IMR-90 (cell line): ENCODE measurements at regions not wholly inside any gene's neighbourhood (a gene's known extent, or its start where the extent isn't known, plus 50 kb on each side); places are given as distances from the start of the nearest gene placed in this dataset.

Experiments used
- ATAC-seq: fragments of 200-7000 bp; cut with Tn5 transposase; 2 replicates; pipeline ENCODE4 v1.9.1; 2020; ENCODE audit warnings: low read depth, mild to moderate bottlenecking, moderate library complexity
- BruUV-seq: library from RNA; stranded (reverse); fragments of 400-500 nt; replicated peaks from 2 replicates; lab custom pipeline; 2021; lab: Mats Ljungman, UMichigan
- CTCF ChIA-PET: fragments of 300-600 bp; formaldehyde crosslinking; extraction: SDS; loops from one replicate; lab custom pipeline; 2021; ENCODE audit warnings: antibody characterized with exemption; lab: Yijun Ruan, JAX
- POLR2A ChIA-PET: fragments of 300-600 bp; sonication (Branson Sonifier 250); formaldehyde crosslinking; loops from one replicate; lab custom pipeline; 2022; ENCODE audit warnings: antibody characterized with exemption; ENCODE audit not compliant: unreplicated experiment; lab: Charles Lee
- DNase-seq: peaks from one replicate; pipeline ENCODE4 v3.0.0; 2013
- H2AFZ ChIP-seq: replicated peaks from 2 replicates; pipeline ENCODE3; 2013; ENCODE audit warnings: low read length, mild to moderate bottlenecking; ENCODE audit not compliant: poor library complexity
- H2AK5ac ChIP-seq: 2 replicates; pipeline ENCODE4 v1.6.1; 2013; ENCODE audit warnings: low read depth, low read length, inconsistent platforms
- H2AK9ac ChIP-seq: replicated peaks from 2 replicates; pipeline ENCODE3; 2013; ENCODE audit warnings: mild to moderate bottlenecking, low read depth, low read length, moderate library complexity; ENCODE audit not compliant: poor library complexity
- H2BK120ac ChIP-seq: 2 replicates; pipeline ENCODE4 v1.6.1; 2013; ENCODE audit warnings: low read depth, low read length, inconsistent platforms
- H2BK15ac ChIP-seq: 3 replicates; pipeline ENCODE4 v1.6.1; 2013; ENCODE audit warnings: low read depth, low read length, inconsistent platforms
- H2BK20ac ChIP-seq: 2 replicates; pipeline ENCODE4 v1.6.1; 2013; ENCODE audit warnings: low read depth, mild to moderate bottlenecking, inconsistent platforms, low read length, moderate library complexity
- H2BK5ac ChIP-seq: 2 replicates; pipeline ENCODE4 v1.6.1; 2013; ENCODE audit warnings: mild to moderate bottlenecking, low read depth, low read length, inconsistent platforms; ENCODE audit not compliant: poor library complexity, severe bottlenecking
- H3K14ac ChIP-seq: replicated peaks from 2 replicates; pipeline ENCODE4 v1.6.1; 2013; ENCODE audit warnings: low read depth, low read length, inconsistent platforms
- H3K18ac ChIP-seq: 2 replicates; pipeline ENCODE4 v1.6.1; 2013; ENCODE audit warnings: low read depth, low read length, control low read depth
- H3K23ac ChIP-seq: 2 replicates; pipeline ENCODE4 v1.6.1; 2013; ENCODE audit warnings: low read depth, low read length, inconsistent platforms
- H3K27ac ChIP-seq: 2 replicates; pipeline ENCODE4 v1.5.1; 2013; ENCODE audit warnings: mild to moderate bottlenecking, control low read depth, low read length; ENCODE audit not compliant: insufficient read depth
- H3K27me3 ChIP-seq: 2 replicates; pipeline ENCODE4 v1.6.1; 2013; ENCODE audit warnings: low read length; ENCODE audit not compliant: control insufficient read depth, insufficient read depth
- H3K36me3 ChIP-seq: 2 replicates; pipeline ENCODE4 v1.6.1; 2013; ENCODE audit warnings: low read length, mixed read lengths; ENCODE audit not compliant: control insufficient read depth, insufficient read depth
- H3K4ac ChIP-seq: 2 replicates; pipeline ENCODE4 v1.6.1; 2013; ENCODE audit warnings: low read depth, low read length, inconsistent platforms
- H3K4me1 ChIP-seq: 2 replicates; pipeline ENCODE4 v1.6.1; 2013; ENCODE audit warnings: low read length, mixed read lengths; ENCODE audit not compliant: control insufficient read depth, insufficient read depth
- H3K4me2 ChIP-seq: 2 replicates; pipeline ENCODE4 v1.6.1; 2013; ENCODE audit warnings: low read depth, mild to moderate bottlenecking, control low read depth, low read length, moderate library complexity
- H3K4me3 ChIP-seq: 2 replicates; pipeline ENCODE4 v1.5.1; 2013; ENCODE audit warnings: low read depth, mild to moderate bottlenecking, control low read depth, low read length, moderate library complexity; ENCODE audit not compliant: insufficient read depth
- H3K56ac ChIP-seq: 2 replicates; pipeline ENCODE4 v1.6.1; 2013; ENCODE audit warnings: low read length, inconsistent platforms; ENCODE audit not compliant: insufficient read depth; ENCODE audit errors: extremely low read depth
- H3K79me1 ChIP-seq, 2 experiments: 2 replicates each; pipeline ENCODE4 v1.6.1; 2013; ENCODE audit warnings: low read length in 2 of 2, inconsistent platforms in 1 of 2, low read depth in 1 of 2
- H3K9ac ChIP-seq: 2 replicates; pipeline ENCODE4 v1.6.1; 2013; ENCODE audit warnings: low read depth, low read length, control low read depth
- H3K9me1 ChIP-seq: 2 replicates; pipeline ENCODE4 v1.6.1; 2013; ENCODE audit warnings: low read length, inconsistent platforms; ENCODE audit not compliant: insufficient read depth
- H3K9me3 ChIP-seq: 2 replicates; pipeline ENCODE4 v1.6.1; 2013; ENCODE audit warnings: low read length; ENCODE audit not compliant: control insufficient read depth, insufficient read depth
- H4K20me1 ChIP-seq: 2 replicates; pipeline ENCODE4 v1.6.1; 2013; ENCODE audit warnings: low read length, inconsistent platforms; ENCODE audit not compliant: insufficient read depth
- H4K5ac ChIP-seq: 2 replicates; pipeline ENCODE4 v1.6.1; 2013; ENCODE audit warnings: mild to moderate bottlenecking, low read depth, low read length, control low read depth
- H4K8ac ChIP-seq, 2 experiments: 2 replicates each; pipeline ENCODE4 v1.6.1; 2013; ENCODE audit warnings: low read depth in 2 of 2, low read length in 2 of 2, control low read depth in 1 of 2, inconsistent platforms in 1 of 2
- H4K91ac ChIP-seq: 2 replicates; pipeline ENCODE4 v1.6.1; 2013; ENCODE audit warnings: low read depth, low read length, inconsistent platforms; ENCODE audit not compliant: insufficient read depth
- BHLHE40 ChIP-seq: fragments of 150-350 bp; IDR thresholded peaks from 2 replicates; pipeline ENCODE4 v1.6.1; 2016; ENCODE audit warnings: mild to moderate bottlenecking, low read depth, low read length
- CEBPB ChIP-seq: IDR thresholded peaks from 2 replicates; pipeline ENCODE4 v1.6.1; 2012; ENCODE audit warnings: low read depth, low read length, improper control_type of control experiment
- FOS ChIP-seq: fragments of 150-350 bp; IDR thresholded peaks from 2 replicates; pipeline ENCODE4 v1.6.1; 2016; ENCODE audit warnings: low read depth, low read length
- MAFK ChIP-seq: IDR thresholded peaks from 2 replicates; pipeline ENCODE4 v1.6.1; 2012; ENCODE audit warnings: low read depth, low read length, improper control_type of control experiment
- MXI1 ChIP-seq: IDR thresholded peaks from 2 replicates; pipeline ENCODE4 v1.6.1; 2012; ENCODE audit warnings: low read depth, mild to moderate bottlenecking, low read length, moderate library complexity, borderline replicate concordance
- NFE2L2 ChIP-seq: fragments of 150-350 bp; IDR thresholded peaks from 2 replicates; pipeline ENCODE4 v1.6.1; 2016; ENCODE audit warnings: low read depth, mild to moderate bottlenecking, low read length
- POLR2A ChIP-seq: IDR thresholded peaks from 2 replicates; pipeline ENCODE4 v1.6.1; 2012; ENCODE audit warnings: mild to moderate bottlenecking, low read depth, low read length
- RAD21 ChIP-seq: IDR thresholded peaks from 2 replicates; pipeline ENCODE4 v1.6.1; 2012; ENCODE audit warnings: low read length, improper control_type of control experiment
- RCOR1 ChIP-seq: IDR thresholded peaks from 2 replicates; pipeline ENCODE4 v1.6.1; 2012; ENCODE audit warnings: mild to moderate bottlenecking, low read length, improper control_type of control experiment; ENCODE audit not compliant: insufficient replicate concordance
- RFX5 ChIP-seq: IDR thresholded peaks from 2 replicates; pipeline ENCODE4 v1.8.0; 2012; ENCODE audit warnings: low read depth, mild to moderate bottlenecking, low read length, moderate library complexity
- SMC3 ChIP-seq: fragments of 150-350 bp; IDR thresholded peaks from 2 replicates; pipeline ENCODE4 v1.6.1; 2016; ENCODE audit warnings: low read depth, mild to moderate bottlenecking, antibody characterized with exemption, low read length, moderate library complexity
- WGBS, 2 experiments: methylation state at CpG; one replicate each; pipeline versions ENCODE4 v1.1.5 to v1.1.7; 2013; ENCODE audit warnings: missing lambda C conversion rate in 2 of 2; ENCODE audit not compliant: insufficient read length in 1 of 2; ENCODE audit errors: extremely low coverage in 2 of 2; 5-methylcytosine and 5-hydroxymethylcytosine counted together
- dilution Hi-C: fragments of 300-500 bp; cut with HindIII; formaldehyde crosslinking; loops from one replicate; pipeline ENCODE4 v1.14.3; 2018; ENCODE audit warnings: low sequenced_read_pairs; ENCODE audit not compliant: unreplicated experiment
- in situ Hi-C: fragments of 300-500 bp; cut with MboI; formaldehyde crosslinking; loops from 3 replicates; pipeline ENCODE4 v1.14.3; 2019; ENCODE audit warnings: low sequenced_read_pairs, inconsistent platforms, mixed read lengths
- intact Hi-C: fragments of 100-400 bp; cut with micrococcal nuclease; formaldehyde crosslinking; loops from 2 replicates; pipeline ENCODE4 v1.10.0; 2022
- TF ChIP-seq, protein P1 (sequence below): conservative IDR thresholded peaks from 2 replicates; pipeline ENCODE4 v1.5.1; 2012; ENCODE audit warnings: mild to moderate bottlenecking, low read depth, low read length, improper control_type of control experiment
- TF ChIP-seq, protein P2 (sequence below): fragments of 150-350 bp; IDR thresholded peaks from 2 replicates; pipeline ENCODE4 v1.6.1; 2016; ENCODE audit warnings: low read depth, mild to moderate bottlenecking, low read length, moderate library complexity, borderline replicate concordance
- TF ChIP-seq, protein P3 (sequence below): fragments of 150-350 bp; IDR thresholded peaks from 2 replicates; pipeline ENCODE4 v1.6.1; 2017; ENCODE audit warnings: mild to moderate bottlenecking, antibody characterized with exemption, low read length, low read depth

DNA sequence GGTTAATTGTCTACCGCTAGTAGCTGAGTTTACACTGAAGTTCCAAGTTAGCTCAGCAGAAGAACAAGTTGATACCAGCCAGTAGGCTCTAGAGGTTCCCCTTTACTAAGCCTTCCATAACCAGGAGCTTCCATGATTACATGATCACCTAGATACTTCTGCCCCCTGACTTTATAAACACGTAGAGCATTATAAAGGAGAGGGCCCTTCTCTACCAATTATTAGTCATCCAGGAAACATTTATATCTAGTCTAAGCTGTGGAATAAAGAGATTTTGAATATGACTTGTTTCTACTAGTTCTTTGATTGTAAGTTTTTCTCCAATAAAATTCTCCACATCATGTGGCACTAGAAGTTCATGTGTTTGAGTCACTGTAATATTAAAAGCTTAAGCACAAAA lies 818.1 kb upstream of the PCDH10 start:
- no TSS peak for BruUV-seq
- H3K18ac ChIP-seq = no peak overlapping the region
- H3K4me1 ChIP-seq = no peaks in the 10 kb centered on the region
- no peak overlapping the region for H3K4me2 ChIP-seq
- no peak overlapping the region for H2BK5ac ChIP-seq
- ChIA-PET POLR2A (no interaction called here), CTCF (no interaction called here)
- H3K27ac ChIP-seq = no peak overlapping the region
- H4K5ac ChIP-seq = no peak overlapping the region
- intact Hi-C loops (no loop called here), in situ Hi-C loops (no loop called here), dilution Hi-C loops (no loop called here)
- H3K23ac ChIP-seq = no peak overlapping the region
- no peak overlapping the region for H2BK15ac ChIP-seq
- no peak overlapping the region for H3K4ac ChIP-seq
- H3K9me1 ChIP-seq = no peaks in the 10 kb centered on the region
- H4K91ac ChIP-seq = no peak overlapping the region
- ATAC-seq = no peak
- H2BK20ac ChIP-seq = no peak overlapping the region
- no peak overlapping the region for H4K8ac ChIP-seq
- DNase-seq = no peak
- H3K27me3 ChIP-seq = no peaks in the 10 kb centered on the region
- H2AK9ac ChIP-seq = no peak overlapping the region
- H3K79me1 ChIP-seq = no peaks in the 10 kb centered on the region
- WGBS, 2 experiments = no CpG with 5 or more reads among the region's 2 CpGs
- TF ChIP-seq, protein P1, sequence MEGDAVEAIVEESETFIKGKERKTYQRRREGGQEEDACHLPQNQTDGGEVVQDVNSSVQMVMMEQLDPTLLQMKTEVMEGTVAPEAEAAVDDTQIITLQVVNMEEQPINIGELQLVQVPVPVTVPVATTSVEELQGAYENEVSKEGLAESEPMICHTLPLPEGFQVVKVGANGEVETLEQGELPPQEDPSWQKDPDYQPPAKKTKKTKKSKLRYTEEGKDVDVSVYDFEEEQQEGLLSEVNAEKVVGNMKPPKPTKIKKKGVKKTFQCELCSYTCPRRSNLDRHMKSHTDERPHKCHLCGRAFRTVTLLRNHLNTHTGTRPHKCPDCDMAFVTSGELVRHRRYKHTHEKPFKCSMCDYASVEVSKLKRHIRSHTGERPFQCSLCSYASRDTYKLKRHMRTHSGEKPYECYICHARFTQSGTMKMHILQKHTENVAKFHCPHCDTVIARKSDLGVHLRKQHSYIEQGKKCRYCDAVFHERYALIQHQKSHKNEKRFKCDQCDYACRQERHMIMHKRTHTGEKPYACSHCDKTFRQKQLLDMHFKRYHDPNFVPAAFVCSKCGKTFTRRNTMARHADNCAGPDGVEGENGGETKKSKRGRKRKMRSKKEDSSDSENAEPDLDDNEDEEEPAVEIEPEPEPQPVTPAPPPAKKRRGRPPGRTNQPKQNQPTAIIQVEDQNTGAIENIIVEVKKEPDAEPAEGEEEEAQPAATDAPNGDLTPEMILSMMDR = no peak
- TF ChIP-seq, protein P2, sequence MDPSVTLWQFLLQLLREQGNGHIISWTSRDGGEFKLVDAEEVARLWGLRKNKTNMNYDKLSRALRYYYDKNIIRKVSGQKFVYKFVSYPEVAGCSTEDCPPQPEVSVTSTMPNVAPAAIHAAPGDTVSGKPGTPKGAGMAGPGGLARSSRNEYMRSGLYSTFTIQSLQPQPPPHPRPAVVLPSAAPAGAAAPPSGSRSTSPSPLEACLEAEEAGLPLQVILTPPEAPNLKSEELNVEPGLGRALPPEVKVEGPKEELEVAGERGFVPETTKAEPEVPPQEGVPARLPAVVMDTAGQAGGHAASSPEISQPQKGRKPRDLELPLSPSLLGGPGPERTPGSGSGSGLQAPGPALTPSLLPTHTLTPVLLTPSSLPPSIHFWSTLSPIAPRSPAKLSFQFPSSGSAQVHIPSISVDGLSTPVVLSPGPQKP = no peak
- TF ChIP-seq, protein P3, sequence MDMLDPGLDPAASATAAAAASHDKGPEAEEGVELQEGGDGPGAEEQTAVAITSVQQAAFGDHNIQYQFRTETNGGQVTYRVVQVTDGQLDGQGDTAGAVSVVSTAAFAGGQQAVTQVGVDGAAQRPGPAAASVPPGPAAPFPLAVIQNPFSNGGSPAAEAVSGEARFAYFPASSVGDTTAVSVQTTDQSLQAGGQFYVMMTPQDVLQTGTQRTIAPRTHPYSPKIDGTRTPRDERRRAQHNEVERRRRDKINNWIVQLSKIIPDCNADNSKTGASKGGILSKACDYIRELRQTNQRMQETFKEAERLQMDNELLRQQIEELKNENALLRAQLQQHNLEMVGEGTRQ = no peak
- no peak for TF ChIP-seq RCOR1
- TF ChIP-seq CEBPB = no peak
- TF ChIP-seq RFX5 = no peak
- TF ChIP-seq RAD21 = no peak
- TF ChIP-seq FOS = no peak
- no peak for TF ChIP-seq BHLHE40
- TF ChIP-seq POLR2A = no peak
- no peak for TF ChIP-seq MXI1
- TF ChIP-seq SMC3 = no peak
- no peak for TF ChIP-seq MAFK
- no peak for TF ChIP-seq NFE2L2
- H3K9me3 ChIP-seq = no peaks in the 10 kb centered on the region
- no peak overlapping the region for H2AFZ ChIP-seq
- no peaks in the 10 kb centered on the region for H3K36me3 ChIP-seq
- no peak overlapping the region for H3K56ac ChIP-seq
- no peak overlapping the region for H2BK120ac ChIP-seq
- no peak overlapping the region for H3K4me3 ChIP-seq
- no peak overlapping the region; the same call in 1 of the 2 replicates for H2AK5ac ChIP-seq
- H3K9ac ChIP-seq = no peak overlapping the region
- no peaks in the 10 kb centered on the region for H4K20me1 ChIP-seq
- no peak overlapping the region for H3K14ac ChIP-seq
